CD4-positive, alpha-beta T cell treated with Interleukin-4 for 4 hours (primary cell): ENCODE measurements at regions not wholly inside any gene's neighbourhood (a gene's known extent, or its start where the extent isn't known, plus 50 kb on each side); places are given as distances from the start of the nearest gene placed in this dataset.

ENCODE experiments used
- DNase-seq: peaks from one replicate; pipeline ENCODE4 v3.0.0-alpha.2; 2020

DNA sequence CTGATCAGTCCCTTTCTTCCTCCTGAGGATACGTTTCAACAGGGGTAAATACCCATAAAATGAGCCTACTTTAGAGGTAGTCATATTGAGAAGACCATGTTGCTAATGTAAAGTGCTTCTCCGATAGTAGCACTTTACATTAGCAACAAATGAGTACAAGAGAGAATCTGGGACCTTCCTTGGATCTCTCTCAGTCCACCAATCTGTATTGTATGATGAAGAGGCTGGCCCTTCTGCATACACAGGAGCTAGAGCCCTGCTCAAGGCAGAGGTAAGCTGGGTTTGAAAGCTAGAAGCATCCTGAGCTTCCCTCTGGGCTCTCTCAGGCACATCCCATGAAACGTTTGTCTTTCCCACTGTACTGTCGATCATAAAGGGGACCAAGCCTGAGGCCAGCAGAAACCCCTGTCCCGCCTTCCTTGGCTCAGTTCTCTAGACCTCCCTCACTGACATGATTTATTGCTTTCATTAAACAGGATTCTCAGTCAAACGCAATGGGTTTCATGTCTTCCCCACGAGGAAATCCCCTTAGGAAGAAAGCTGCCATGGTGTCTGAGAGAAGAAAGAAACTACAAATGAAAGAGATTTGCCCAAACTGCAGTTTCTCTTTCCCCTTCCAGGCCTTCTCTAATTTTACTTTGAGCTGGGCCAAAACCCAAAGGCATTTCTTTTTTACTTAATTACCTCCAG, 62.8 kb upstream of the BCAR3 start:
- no peak for DNase-seq

DNA sequence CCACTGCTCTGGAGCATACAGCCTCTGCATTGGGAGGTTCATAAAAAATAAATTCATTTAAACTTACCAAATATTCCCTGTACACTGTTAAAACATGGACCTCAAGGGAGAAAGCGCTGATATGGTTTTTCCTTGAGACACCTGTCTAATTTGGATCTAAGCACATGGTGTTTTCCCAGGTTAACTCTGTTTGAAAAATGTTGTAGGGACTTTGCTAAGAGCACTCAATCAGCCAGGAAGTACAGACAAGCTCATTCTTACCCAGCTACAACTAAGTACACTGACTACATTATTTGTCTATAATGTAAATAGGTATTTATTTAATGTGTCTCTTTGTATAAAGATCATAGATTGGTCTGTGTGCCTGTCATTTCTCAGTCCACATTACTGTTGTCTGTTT, 61.8 kb upstream of the BCAR3 start:
- DNase-seq, result no peak

DNA sequence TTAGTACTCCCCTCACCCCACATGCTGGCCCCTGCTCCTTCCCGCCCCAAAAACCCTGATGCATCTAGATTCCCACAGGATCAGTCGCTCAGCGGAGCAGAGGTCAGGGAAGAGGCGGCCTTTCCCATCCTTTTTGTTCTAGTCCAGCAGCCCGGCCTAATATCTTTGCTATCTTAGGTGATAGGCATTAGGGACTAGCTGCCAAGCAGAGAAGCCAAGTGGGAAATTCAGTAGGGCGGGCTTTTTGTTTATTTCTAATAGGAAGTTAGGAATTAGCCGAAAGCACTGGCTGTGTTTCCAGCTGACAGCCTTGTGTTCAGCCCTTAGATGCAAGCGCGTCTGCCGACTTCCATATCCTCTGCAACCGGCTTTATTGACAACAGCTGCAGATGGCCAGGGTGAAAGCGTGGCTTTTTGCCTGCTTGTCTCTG, 59.0 kb upstream of the BCAR3 start:
- DNase-seq, result no peak

DNA sequence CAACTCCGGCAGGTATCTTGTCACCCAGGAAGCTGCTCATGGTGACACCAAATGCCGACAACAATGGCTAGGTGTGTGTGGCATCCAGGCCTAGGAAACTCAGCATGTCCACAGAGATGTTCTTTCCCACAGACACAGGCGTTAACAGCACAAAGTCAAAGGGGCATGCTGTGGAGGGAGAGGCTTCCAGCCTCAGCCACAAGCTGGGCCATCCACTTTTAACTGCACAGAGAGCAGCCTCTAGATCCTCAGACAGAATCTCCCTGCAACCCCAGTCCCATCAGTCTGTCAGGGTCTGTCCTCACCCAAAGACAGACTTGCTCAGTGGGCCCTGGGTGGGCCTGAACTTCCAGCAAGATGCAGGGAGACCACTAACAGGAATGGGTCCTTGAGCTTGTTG, 58.5 kb upstream of the BCAR3 start:
- no peak for DNase-seq

DNA sequence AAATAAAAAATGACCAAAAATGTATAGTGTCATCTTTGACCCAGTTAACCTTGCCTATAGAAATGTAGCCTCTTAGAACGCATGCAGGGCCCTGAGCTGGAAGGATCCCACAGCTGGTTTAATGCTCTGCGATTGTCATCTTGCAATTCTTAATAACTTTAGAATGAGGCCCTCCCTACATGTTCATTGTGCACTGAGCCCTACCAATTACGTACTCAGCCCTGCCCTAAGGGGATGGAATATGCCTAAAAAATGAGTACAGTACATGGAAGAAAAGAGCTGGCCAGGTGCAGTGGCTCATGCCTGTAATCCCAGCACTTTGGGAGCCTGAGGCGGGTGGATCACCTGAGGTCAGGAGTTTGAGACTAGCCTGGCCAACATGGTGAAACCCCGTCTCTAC, 57.8 kb upstream of the BCAR3 start:
- no peak for DNase-seq

DNA sequence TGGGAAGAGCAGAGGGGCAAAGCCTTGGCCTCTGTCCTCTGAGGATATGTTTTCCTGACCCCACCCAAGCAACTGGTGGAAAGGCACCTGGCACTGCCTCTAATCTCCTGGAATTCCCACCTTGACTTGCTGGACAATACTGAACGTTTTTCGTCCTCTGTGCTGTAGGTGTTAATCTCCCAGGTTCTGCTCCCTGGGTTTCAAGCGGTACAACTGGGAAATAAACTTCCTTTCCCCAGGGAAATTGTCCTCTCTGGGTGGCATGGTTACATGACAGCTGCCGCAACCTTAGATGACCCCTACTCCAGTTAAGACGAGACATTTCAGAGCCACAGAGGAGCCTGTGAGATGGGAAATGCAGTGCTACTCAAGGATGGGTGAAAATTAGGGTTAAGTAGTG, 57.3 kb upstream of the BCAR3 start:
- DNase-seq, result no peak

DNA sequence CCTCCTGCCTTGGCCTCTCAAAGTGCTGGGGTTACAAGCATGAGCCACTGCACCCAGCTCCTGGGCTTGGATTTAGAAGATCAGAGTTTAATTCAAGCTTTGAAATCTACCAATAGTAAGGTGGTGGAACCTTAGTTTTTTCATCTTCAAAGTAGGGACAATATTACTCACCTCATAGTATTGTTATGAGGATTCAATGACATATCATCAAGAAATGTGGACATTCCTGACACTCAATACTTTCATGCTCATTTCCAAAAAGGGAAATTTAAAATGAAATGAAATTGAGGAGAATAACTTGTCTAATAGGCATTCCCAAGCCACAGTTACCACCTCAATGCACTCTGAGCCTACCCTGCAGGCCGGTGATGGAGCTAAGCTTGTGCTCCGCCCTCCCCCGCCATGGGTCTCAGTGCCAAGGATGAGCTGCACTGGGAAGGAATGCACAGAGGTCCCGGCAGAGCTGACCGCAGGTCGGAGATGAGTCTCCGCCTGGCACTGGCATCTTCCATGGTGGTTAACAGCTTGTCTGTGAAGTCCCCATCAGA, 56.5 kb upstream of the BCAR3 start:
- no peak for DNase-seq

DNA sequence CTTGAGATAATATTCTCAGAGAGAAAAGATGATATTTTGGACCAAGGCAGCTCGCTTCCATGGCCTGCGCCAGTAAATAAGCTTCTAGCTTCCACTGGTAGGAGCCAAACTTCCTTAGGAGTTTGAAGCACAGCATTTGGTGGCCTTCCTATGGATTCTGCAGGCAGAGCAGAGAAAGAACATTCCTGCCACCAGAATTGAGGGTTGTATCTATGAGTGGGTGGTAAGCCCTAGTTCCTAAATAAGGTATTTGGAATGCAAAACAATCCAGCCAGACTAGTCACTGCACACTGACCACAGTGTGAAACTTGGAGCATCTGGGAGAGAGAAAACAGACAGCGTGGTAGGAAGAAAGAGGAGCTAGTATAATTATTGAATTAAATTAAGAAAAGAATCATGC, 54.1 kb upstream of the BCAR3 start:
- DNase-seq, result no peak

DNA sequence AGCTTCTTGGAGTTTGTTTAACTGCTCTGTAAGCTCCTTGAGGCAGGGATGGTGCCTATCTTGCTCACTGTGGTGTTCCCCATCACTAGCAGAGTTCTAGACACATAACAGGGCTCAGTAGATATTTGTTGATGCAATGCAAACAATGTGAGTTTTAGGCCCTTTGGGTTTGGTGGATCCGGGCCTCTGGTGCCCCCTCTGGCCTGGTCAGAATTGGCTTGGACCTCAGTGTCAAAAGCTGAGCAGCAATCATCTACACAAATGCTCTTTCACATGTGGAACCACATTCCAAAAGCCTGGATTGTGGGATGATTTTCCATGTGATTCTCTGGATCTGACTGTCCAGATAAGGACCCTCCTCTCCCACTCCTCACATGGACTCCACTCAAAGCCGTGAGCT, 53.4 kb upstream of the BCAR3 start:
- DNase-seq, result no peak

DNA sequence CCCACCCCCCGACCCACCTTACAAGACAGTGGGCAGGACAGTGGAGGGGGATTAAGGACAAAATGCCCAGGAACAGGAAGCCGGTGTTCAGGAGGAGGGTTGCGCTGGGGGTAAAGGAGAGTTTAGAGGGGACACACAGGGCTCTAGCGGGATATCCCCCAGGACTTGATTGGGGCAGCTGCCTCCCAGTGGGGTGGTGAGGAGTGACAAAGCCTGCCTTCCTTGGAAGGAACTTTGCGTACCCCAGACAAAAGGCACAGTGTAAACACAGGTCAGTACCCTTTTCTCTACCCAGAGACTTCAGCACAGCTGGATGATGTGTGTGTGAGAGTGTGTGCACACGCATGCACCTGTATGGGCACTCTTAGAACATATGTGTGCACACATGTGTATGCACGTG, 51.7 kb upstream of the BCAR3 start:
- DNase-seq, result no peak

DNA sequence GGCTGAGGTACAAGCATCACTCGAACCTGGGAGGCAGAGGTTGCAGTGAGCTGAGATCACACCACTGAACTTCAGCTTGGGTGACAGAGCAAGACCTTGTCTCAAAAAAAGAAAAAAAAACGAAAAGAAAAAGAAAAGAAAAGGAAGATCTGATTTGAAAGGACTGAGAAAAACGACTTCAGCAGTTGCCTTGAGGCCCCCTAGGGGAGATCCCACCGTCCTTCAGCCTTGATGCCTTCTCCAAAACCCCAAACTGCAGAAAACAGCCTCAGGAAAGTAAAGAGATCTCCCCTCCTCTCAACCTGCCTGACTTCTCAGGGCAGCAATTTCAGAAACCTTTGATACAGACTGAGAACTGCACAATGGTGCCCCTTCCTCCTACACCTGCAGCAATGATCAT, 50.9 kb upstream of the BCAR3 start:
- DNase-seq, result no peak
